Nephron progenitor cell (in vitro differentiated cells): ENCODE measurements at regions not wholly inside any gene's neighbourhood (a gene's known extent, or its start where the extent isn't known, plus 50 kb on each side); places are given as distances from the start of the nearest gene placed in this dataset.

Experiments used
- DNase-seq: peaks from one replicate; pipeline ENCODE4 v3.0.0; 2021
- H3K27ac Mint-ChIP-seq: 2 replicates; pipeline ENCODE4 v1.8.0; 2021; ENCODE audit warnings: mild to moderate bottlenecking, moderate library complexity, mixed read lengths
- H3K27me3 Mint-ChIP-seq: 2 replicates; pipeline ENCODE4 v1.8.0; 2021; ENCODE audit warnings: mild to moderate bottlenecking, low read depth, mixed read lengths; ENCODE audit not compliant: poor library complexity
- H3K36me3 Mint-ChIP-seq: 2 replicates; pipeline ENCODE4 v1.8.0; 2021; ENCODE audit warnings: low read depth, mixed read lengths
- H3K4me1 Mint-ChIP-seq: 2 replicates; pipeline ENCODE4 v1.8.0; 2021; ENCODE audit warnings: mixed read lengths
- H3K4me3 Mint-ChIP-seq: 2 replicates; pipeline ENCODE4 v1.8.0; 2021; ENCODE audit warnings: mild to moderate bottlenecking, moderate library complexity, mixed read lengths
- H3K9me3 Mint-ChIP-seq: 2 replicates; pipeline ENCODE4 v1.8.0; 2021; ENCODE audit warnings: mild to moderate bottlenecking, moderate library complexity, mixed read lengths
- CTCF ChIP-seq: fragments of 200-600 bp; sonication (generic); IDR thresholded peaks from 2 replicates; pipeline ENCODE4 v1.5.0; 2021; ENCODE audit warnings: antibody characterized with exemption

- no peak overlapping the region for H3K27ac Mint-ChIP-seq
- DNase-seq: no peak
- no peak overlapping the region for H3K4me3 Mint-ChIP-seq
- TF ChIP-seq CTCF: no peak
- H3K4me1 Mint-ChIP-seq: peaks cover 43% of the 10 kb centered on the region
- no peaks in the 10 kb centered on the region for H3K9me3 Mint-ChIP-seq
- H3K27me3 Mint-ChIP-seq: peaks cover 19% of the 10 kb centered on the region
- H3K36me3 Mint-ChIP-seq: no peaks in the 10 kb centered on the region
Measured at GRCh38 chr11:70872955-70873735, 379.2 kb downstream of the SHANK2 start.

GRCh38 chr11:70873736-70874412, 378.5 kb downstream of the SHANK2 start:
- Mint-ChIP-seq H3K9me3 (no peaks in the 10 kb centered on the region), H3K36me3 (no peaks in the 10 kb centered on the region), H3K4me3 (no peak overlapping the region), H3K27ac (no peak overlapping the region), H3K27me3 (peaks cover 20% of the 10 kb centered on the region), H3K4me1 (peaks cover 47% of the 10 kb centered on the region)
- no peak for DNase-seq
- TF ChIP-seq CTCF: no peak

- TF ChIP-seq CTCF: no peak
- Mint-ChIP-seq H3K36me3 (no peaks in the 10 kb centered on the region), H3K27me3 (peaks cover 21% of the 10 kb centered on the region), H3K4me1 (peaks cover 43% of the 10 kb centered on the region), H3K9me3 (no peaks in the 10 kb centered on the region), H3K4me3 (no peak overlapping the region), H3K27ac (no peak overlapping the region)
- DNase-seq: no peak
Measured at GRCh38 chr11:70876685-70877084, 375.7 kb downstream of the SHANK2 start.

GRCh38 chr11:70877151-70877550, 375.2 kb downstream of the SHANK2 start:
- no peaks in the 10 kb centered on the region for H3K9me3 Mint-ChIP-seq
- H3K36me3 Mint-ChIP-seq: no peaks in the 10 kb centered on the region
- no peak overlapping the region for H3K27ac Mint-ChIP-seq
- H3K4me3 Mint-ChIP-seq: no peak overlapping the region
- TF ChIP-seq CTCF: no peak
- DNase-seq: no peak
- H3K27me3 Mint-ChIP-seq: peaks cover 18% of the 10 kb centered on the region
- peaks cover 39% of the 10 kb centered on the region for H3K4me1 Mint-ChIP-seq

- Mint-ChIP-seq H3K36me3 (no peaks in the 10 kb centered on the region), H3K4me1 (peaks cover 32% of the 10 kb centered on the region), H3K4me3 (no peak overlapping the region), H3K27me3 (peaks cover 13% of the 10 kb centered on the region), H3K27ac (no peak overlapping the region), H3K9me3 (no peaks in the 10 kb centered on the region)
- DNase-seq: no peak
- no peak for TF ChIP-seq CTCF
Measured at GRCh38 chr11:70878366-70878765, 374.0 kb downstream of the SHANK2 start.
